Eye (tissue), 1 donor: ENCODE measurements at regions not wholly inside any gene's neighbourhood (a gene's known extent, or its start where the extent isn't known, plus 50 kb on each side); places are given as distances from the start of the nearest gene placed in this dataset.
"Not testable (repeated sequence)": the region's sequence is repeated elsewhere in the genome, so short reads cannot be mapped to it uniquely, and the experiment has no call there.

Experiments used
- DNase-seq: peaks from one replicate; pipeline ENCODE4 v3.0.0-alpha.2; 2015

- no peak for DNase-seq
These were observed 133.1 kb upstream of the IGSF10 start for GRCh38 chr3:151593928-151594327.

- no peak for DNase-seq
These were observed 131.4 kb upstream of the IGSF10 start for GRCh38 chr3:151592287-151592686.

GRCh38 chr3:151591441-151591840 is 130.6 kb upstream of the IGSF10 start:
- no peak for DNase-seq

- no peak for DNase-seq
These were observed 128.4 kb upstream of the IGSF10 start for GRCh38 chr3:151589311-151589710.

- DNase-seq, result not testable (repeated sequence)
These were observed 126.8 kb upstream of the IGSF10 start for GRCh38 chr3:151587659-151588058.

GRCh38 chr3:151584566-151584965 is 123.7 kb upstream of the IGSF10 start:
- DNase-seq, result peak; percentile 29

- no peak for DNase-seq
These were observed 120.2 kb upstream of the IGSF10 start for GRCh38 chr3:151581035-151581434.

- no peak for DNase-seq
These were observed 119.7 kb upstream of the IGSF10 start for GRCh38 chr3:151580591-151580990.

- no peak for DNase-seq
These were observed 118.9 kb upstream of the IGSF10 start for GRCh38 chr3:151579571-151580270.

GRCh38 chr3:151578495-151578894 is 117.6 kb upstream of the IGSF10 start:
- no peak for DNase-seq

GRCh38 chr3:151576511-151577137 is 115.8 kb upstream of the IGSF10 start:
- DNase-seq, result no peak

GRCh38 chr3:151568184-151568583 is 107.3 kb upstream of the IGSF10 start:
- DNase-seq, result peak; percentile 29

GRCh38 chr3:151567477-151567876 is 106.6 kb upstream of the IGSF10 start:
- no peak for DNase-seq

- DNase-seq, result no peak
These were observed 103.4 kb upstream of the IGSF10 start for GRCh38 chr3:151564261-151564660.

GRCh38 chr3:151563305-151563704 is 102.4 kb upstream of the IGSF10 start:
- no peak for DNase-seq

- no peak for DNase-seq
These were observed 102.0 kb upstream of the IGSF10 start for GRCh38 chr3:151562891-151563290.

- no peak for DNase-seq
These were observed 101.0 kb upstream of the IGSF10 start for GRCh38 chr3:151561878-151562277.

- DNase-seq, result no peak
These were observed 99.9 kb upstream of the IGSF10 start for GRCh38 chr3:151560738-151561137.

GRCh38 chr3:151559736-151560135 is 98.9 kb upstream of the IGSF10 start:
- DNase-seq, result no peak

GRCh38 chr3:151558661-151559060 is 97.8 kb upstream of the IGSF10 start:
- no peak for DNase-seq

GRCh38 chr3:151557068-151557840 is 96.4 kb upstream of the IGSF10 start:
- DNase-seq, result no peak

- DNase-seq, result no peak
These were observed 95.7 kb upstream of the IGSF10 start for GRCh38 chr3:151556596-151556995.

- DNase-seq, result no peak
These were observed 94.7 kb upstream of the IGSF10 start for GRCh38 chr3:151555523-151555922.

- DNase-seq, result no peak
These were observed 93.0 kb upstream of the IGSF10 start for GRCh38 chr3:151553888-151554287.
